HG02870 (cell line): ENCODE measurements at regions not wholly inside any gene's neighbourhood (a gene's known extent, or its start where the extent isn't known, plus 50 kb on each side); places are given as distances from the start of the nearest gene placed in this dataset.
"Not testable (repeated sequence)": the region's sequence is repeated elsewhere in the genome, so short reads cannot be mapped to it uniquely, and the experiment has no call there.

ENCODE experiments used
- ATAC-seq: cut with Tn5 transposase; IDR thresholded peaks from one replicate; pipeline ENCODE4 v1.9.1; 2021; ENCODE audit warnings: mild to moderate bottlenecking, moderate library complexity; ENCODE audit not compliant: unreplicated experiment

- ATAC-seq: no peak
Observed at GRCh38 chr12:124159655-124160054, 135.2 kb upstream of the RFLNA start.

- no peak for ATAC-seq
Observed at GRCh38 chr12:124160097-124160756, 134.7 kb upstream of the RFLNA start.

GRCh38 chr12:124161402-124161801, 133.5 kb upstream of the RFLNA start:
- ATAC-seq: not testable (repeated sequence)

- ATAC-seq: no peak
Observed at GRCh38 chr12:124162151-124163110, 132.5 kb upstream of the RFLNA start.

- ATAC-seq: no peak
Observed at GRCh38 chr12:124165695-124166094, 129.2 kb upstream of the RFLNA start.

GRCh38 chr12:124167141-124167540, 127.8 kb upstream of the RFLNA start:
- no peak for ATAC-seq

- no peak for ATAC-seq
Observed at GRCh38 chr12:124168016-124168786, 126.7 kb upstream of the RFLNA start.

- no peak for ATAC-seq
Observed at GRCh38 chr12:124169577-124170284, 125.2 kb upstream of the RFLNA start.

- no peak for ATAC-seq
Observed at GRCh38 chr12:124170760-124171159, 124.1 kb upstream of the RFLNA start.

- no peak for ATAC-seq
Observed at GRCh38 chr12:124171231-124171979, 123.5 kb upstream of the RFLNA start.

GRCh38 chr12:124172636-124173035, 122.3 kb upstream of the RFLNA start:
- no peak for ATAC-seq

- ATAC-seq: no peak
Observed at GRCh38 chr12:124173692-124174091, 121.2 kb upstream of the RFLNA start.

- no peak for ATAC-seq
Observed at GRCh38 chr12:124174451-124175348, 120.2 kb upstream of the RFLNA start.

- no peak for ATAC-seq
Observed at GRCh38 chr12:124175704-124176103, 119.2 kb upstream of the RFLNA start.

GRCh38 chr12:124177276-124177950, 117.5 kb upstream of the RFLNA start:
- ATAC-seq: no peak

GRCh38 chr12:124177951-124178316, 117.0 kb upstream of the RFLNA start:
- no peak for ATAC-seq

GRCh38 chr12:124179936-124180607, 114.8 kb upstream of the RFLNA start:
- ATAC-seq: no peak

GRCh38 chr12:124183172-124183571, 111.7 kb upstream of the RFLNA start:
- ATAC-seq: no peak
